ENCODE measurements at regions not wholly inside any gene's neighbourhood (a gene's known extent, or its start where the extent isn't known, plus 50 kb on each side); places are given as distances from the start of the nearest gene placed in this dataset.

GRCh38 chr12:107352347-107353081, 259.2 kb upstream of the CRY1 start (continued):
- TF ChIP-seq HOMEZ (CRISPR knock-in tag; IDR thresholded peaks at IDR 0.05; ENCODE audit: low read depth) (peak; percentile 27; the same call in 1 of the 2 replicates), MAZ (IDR thresholded peaks at IDR 0.05; ENCODE audit: borderline replicate concordance, low read depth, low read length) (0 out of 2 replicates have a peak, but pooled peaks have one; percentile 36), MAZ (CRISPR knock-in tag; IDR thresholded peaks at IDR 0.05; ENCODE audit: low read depth) (0 out of 2 replicates have a peak, but pooled peaks have one; percentile 34), ARID4A (CRISPR knock-in tag; IDR thresholded peaks at IDR 0.05; ENCODE audit: borderline replicate concordance) (peak; percentile 42; the same call in 1 of the 2 replicates), ZNF646 (CRISPR knock-in tag; IDR thresholded peaks at IDR 0.05) (peak; percentile 47; the same call in 1 of the 2 replicates), ZNF607 (CRISPR knock-in tag; IDR thresholded peaks at IDR 0.05; ENCODE audit: borderline replicate concordance) (no peak), ZNF616 (CRISPR knock-in tag; IDR thresholded peaks at IDR 0.05; ENCODE audit: low read depth) (no peak), ZNF703 (CRISPR knock-in tag; IDR thresholded peaks at IDR 0.05; ENCODE audit: borderline replicate concordance) (no peak), HDAC2 (CRISPR knock-in tag; IDR thresholded peaks at IDR 0.05) (peak; percentile 94), SMARCC2 (IDR thresholded peaks at IDR 0.05) (no peak), ATF4 (CRISPR knock-in tag; IDR thresholded peaks at IDR 0.05) (0 out of 4 replicates have a peak, but pooled peaks of 1 of the 2 experiments have one; percentile 14), NR2F2 (IDR thresholded peaks at IDR 0.05; ENCODE audit: borderline replicate concordance, low read depth) (peak; percentile 83), RARG (CRISPR knock-in tag; IDR thresholded peaks at IDR 0.05; ENCODE audit: low read depth) (no peak)
